ENCODE measurements at regions not wholly inside any gene's neighbourhood (a gene's known extent, or its start where the extent isn't known, plus 50 kb on each side); places are given as distances from the start of the nearest gene placed in this dataset.

DNA sequence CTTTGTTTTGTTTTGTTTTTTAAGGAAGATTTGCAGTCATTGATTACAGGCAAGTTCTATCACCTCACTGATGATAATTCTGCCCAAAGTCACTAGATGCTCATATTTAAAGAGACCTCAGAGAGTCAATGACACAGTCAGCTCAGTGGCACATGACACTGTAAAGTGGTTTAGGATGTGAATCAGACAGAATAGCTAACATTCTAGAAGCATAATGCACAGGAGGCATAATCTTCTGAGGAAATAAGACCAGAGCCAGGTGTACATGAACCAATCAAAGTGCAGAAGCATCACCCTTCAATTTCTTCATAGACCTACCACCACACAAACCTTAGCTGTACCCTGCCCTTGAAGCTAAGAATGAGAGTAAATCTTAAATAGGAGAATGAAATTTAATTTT is 268.5 kb downstream of the BRINP2 start:
- TF ChIP-seq HNF4G (IDR thresholded peaks at IDR 0.05) (no peak), SP1 (IDR thresholded peaks at IDR 0.05) (no peak), YY1 (IDR thresholded peaks at IDR 0.05) (no peak), EGR1 (IDR thresholded peaks at IDR 0.05; ENCODE audit: low read depth in 2 of 2) (no peak), FOXA2 (IDR thresholded peaks at IDR 0.05) (no peak), RAD21 (IDR thresholded peaks at IDR 0.05) (no peak), TAF1 (conservative IDR thresholded peaks at IDR 0.05) (no peak), RXRA (IDR thresholded peaks at IDR 0.05) (no peak), JUND (IDR thresholded peaks at IDR 0.05) (no peak)
- TF ChIP-seq, protein P1, sequence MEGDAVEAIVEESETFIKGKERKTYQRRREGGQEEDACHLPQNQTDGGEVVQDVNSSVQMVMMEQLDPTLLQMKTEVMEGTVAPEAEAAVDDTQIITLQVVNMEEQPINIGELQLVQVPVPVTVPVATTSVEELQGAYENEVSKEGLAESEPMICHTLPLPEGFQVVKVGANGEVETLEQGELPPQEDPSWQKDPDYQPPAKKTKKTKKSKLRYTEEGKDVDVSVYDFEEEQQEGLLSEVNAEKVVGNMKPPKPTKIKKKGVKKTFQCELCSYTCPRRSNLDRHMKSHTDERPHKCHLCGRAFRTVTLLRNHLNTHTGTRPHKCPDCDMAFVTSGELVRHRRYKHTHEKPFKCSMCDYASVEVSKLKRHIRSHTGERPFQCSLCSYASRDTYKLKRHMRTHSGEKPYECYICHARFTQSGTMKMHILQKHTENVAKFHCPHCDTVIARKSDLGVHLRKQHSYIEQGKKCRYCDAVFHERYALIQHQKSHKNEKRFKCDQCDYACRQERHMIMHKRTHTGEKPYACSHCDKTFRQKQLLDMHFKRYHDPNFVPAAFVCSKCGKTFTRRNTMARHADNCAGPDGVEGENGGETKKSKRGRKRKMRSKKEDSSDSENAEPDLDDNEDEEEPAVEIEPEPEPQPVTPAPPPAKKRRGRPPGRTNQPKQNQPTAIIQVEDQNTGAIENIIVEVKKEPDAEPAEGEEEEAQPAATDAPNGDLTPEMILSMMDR (IDR thresholded peaks at IDR 0.05; ENCODE audit: low read depth, low read length, missing input control): no peak
- TF ChIP-seq, protein P2, sequence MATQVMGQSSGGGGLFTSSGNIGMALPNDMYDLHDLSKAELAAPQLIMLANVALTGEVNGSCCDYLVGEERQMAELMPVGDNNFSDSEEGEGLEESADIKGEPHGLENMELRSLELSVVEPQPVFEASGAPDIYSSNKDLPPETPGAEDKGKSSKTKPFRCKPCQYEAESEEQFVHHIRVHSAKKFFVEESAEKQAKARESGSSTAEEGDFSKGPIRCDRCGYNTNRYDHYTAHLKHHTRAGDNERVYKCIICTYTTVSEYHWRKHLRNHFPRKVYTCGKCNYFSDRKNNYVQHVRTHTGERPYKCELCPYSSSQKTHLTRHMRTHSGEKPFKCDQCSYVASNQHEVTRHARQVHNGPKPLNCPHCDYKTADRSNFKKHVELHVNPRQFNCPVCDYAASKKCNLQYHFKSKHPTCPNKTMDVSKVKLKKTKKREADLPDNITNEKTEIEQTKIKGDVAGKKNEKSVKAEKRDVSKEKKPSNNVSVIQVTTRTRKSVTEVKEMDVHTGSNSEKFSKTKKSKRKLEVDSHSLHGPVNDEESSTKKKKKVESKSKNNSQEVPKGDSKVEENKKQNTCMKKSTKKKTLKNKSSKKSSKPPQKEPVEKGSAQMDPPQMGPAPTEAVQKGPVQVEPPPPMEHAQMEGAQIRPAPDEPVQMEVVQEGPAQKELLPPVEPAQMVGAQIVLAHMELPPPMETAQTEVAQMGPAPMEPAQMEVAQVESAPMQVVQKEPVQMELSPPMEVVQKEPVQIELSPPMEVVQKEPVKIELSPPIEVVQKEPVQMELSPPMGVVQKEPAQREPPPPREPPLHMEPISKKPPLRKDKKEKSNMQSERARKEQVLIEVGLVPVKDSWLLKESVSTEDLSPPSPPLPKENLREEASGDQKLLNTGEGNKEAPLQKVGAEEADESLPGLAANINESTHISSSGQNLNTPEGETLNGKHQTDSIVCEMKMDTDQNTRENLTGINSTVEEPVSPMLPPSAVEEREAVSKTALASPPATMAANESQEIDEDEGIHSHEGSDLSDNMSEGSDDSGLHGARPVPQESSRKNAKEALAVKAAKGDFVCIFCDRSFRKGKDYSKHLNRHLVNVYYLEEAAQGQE (IDR thresholded peaks at IDR 0.05): no peak
- TF ChIP-seq, protein P3, sequence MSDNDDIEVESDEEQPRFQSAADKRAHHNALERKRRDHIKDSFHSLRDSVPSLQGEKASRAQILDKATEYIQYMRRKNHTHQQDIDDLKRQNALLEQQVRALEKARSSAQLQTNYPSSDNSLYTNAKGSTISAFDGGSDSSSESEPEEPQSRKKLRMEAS (IDR thresholded peaks at IDR 0.05): no peak
